ENCODE measurements at regions not wholly inside any gene's neighbourhood (a gene's known extent, or its start where the extent isn't known, plus 50 kb on each side); places are given as distances from the start of the nearest gene placed in this dataset.

GRCh38 chr2:129319422-129319717 lies 660.1 kb upstream of the RAB6C start:
- TF ChIP-seq POLR2A (IDR thresholded peaks at IDR 0.05) = no peak
- TF ChIP-seq, protein P1, sequence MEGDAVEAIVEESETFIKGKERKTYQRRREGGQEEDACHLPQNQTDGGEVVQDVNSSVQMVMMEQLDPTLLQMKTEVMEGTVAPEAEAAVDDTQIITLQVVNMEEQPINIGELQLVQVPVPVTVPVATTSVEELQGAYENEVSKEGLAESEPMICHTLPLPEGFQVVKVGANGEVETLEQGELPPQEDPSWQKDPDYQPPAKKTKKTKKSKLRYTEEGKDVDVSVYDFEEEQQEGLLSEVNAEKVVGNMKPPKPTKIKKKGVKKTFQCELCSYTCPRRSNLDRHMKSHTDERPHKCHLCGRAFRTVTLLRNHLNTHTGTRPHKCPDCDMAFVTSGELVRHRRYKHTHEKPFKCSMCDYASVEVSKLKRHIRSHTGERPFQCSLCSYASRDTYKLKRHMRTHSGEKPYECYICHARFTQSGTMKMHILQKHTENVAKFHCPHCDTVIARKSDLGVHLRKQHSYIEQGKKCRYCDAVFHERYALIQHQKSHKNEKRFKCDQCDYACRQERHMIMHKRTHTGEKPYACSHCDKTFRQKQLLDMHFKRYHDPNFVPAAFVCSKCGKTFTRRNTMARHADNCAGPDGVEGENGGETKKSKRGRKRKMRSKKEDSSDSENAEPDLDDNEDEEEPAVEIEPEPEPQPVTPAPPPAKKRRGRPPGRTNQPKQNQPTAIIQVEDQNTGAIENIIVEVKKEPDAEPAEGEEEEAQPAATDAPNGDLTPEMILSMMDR (IDR thresholded peaks at IDR 0.05) = no peak

Measured in testis (tissue), 2 donors.